GM12864 (cell line): ENCODE measurements at regions not wholly inside any gene's neighbourhood (a gene's known extent, or its start where the extent isn't known, plus 50 kb on each side); places are given as distances from the start of the nearest gene placed in this dataset.

Source experiments
- DNase-seq: peaks from one replicate; pipeline ENCODE4 v3.0.0-alpha.2; 2011; ENCODE audit warnings: low read depth
- H3K4me3 ChIP-seq: 2 replicates; pipeline ENCODE4 v1.5.1; 2011; ENCODE audit warnings: mild to moderate bottlenecking, low read depth, low read length, control low read depth
- TF ChIP-seq, protein P1 (sequence below): IDR thresholded peaks from 2 replicates; pipeline ENCODE4 v1.5.1; 2011; ENCODE audit warnings: low read depth, mild to moderate bottlenecking, moderate library complexity, low read length, control low read depth, inconsistent platforms; ENCODE audit errors: missing control alignments

DNA sequence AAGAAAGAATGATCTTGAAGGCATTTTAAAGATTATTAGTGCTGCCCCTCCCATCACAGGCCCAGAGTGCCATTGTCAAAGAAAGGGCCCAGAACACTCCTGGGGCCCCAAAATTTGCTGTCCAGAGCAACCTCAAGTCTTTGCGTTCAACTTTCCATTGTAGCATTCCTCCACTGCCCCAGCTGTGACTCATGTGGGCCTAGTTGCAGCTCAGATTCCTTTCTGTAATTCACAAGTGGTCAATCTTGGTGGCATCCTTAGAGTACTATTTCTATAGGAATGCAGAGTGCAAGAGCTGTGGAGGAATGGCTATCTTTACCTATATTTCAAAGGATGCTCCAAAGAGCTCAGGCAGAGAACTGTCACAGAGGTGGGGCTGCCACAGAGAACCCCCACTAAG is 1500.8 kb upstream of the IGFBP7 start:
- TF ChIP-seq, protein P1, sequence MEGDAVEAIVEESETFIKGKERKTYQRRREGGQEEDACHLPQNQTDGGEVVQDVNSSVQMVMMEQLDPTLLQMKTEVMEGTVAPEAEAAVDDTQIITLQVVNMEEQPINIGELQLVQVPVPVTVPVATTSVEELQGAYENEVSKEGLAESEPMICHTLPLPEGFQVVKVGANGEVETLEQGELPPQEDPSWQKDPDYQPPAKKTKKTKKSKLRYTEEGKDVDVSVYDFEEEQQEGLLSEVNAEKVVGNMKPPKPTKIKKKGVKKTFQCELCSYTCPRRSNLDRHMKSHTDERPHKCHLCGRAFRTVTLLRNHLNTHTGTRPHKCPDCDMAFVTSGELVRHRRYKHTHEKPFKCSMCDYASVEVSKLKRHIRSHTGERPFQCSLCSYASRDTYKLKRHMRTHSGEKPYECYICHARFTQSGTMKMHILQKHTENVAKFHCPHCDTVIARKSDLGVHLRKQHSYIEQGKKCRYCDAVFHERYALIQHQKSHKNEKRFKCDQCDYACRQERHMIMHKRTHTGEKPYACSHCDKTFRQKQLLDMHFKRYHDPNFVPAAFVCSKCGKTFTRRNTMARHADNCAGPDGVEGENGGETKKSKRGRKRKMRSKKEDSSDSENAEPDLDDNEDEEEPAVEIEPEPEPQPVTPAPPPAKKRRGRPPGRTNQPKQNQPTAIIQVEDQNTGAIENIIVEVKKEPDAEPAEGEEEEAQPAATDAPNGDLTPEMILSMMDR, result no peak
- DNase-seq, result no peak
- H3K4me3 ChIP-seq, result no peak overlapping the region

DNA sequence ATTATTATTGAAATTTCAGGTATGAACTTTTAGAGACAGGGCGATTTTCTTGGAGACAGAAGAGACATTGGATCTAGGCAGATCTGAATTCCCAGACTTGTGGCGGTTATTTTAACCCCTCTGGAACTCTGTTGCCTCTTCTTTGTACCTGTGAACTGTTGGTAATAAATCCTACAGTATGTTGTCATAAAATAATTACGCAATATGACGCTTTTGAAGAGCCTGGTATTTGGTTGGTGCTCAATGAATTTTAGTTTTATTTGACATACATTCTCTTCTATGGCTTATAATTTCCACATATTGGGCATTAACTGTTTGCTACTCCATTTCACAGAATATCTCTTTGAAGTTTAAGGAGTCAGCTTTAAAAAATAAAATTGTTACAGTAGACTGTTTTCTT is 1496.1 kb upstream of the IGFBP7 start:
- TF ChIP-seq, protein P1, result no peak
- H3K4me3 ChIP-seq, result no peak overlapping the region
- DNase-seq, result no peak

DNA sequence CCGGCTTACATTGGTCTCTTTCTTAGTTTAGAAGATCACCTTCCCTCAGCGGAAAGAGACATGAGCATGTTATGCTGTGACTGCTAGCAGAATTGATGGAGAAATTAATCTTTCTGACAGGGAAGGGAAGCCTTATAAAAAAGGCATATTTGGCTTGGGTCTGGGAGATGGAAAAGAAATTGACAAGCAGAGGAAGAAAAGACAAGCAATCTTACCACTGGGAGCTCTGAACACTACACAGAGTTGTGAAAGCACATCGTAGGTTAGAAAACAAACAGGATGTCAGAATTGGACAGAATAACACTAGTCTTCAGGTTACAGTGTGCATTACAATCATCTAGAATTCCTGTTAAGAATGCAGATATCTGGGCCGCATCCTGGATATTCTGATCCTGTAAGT is 1493.8 kb upstream of the IGFBP7 start:
- no peak overlapping the region for H3K4me3 ChIP-seq
- TF ChIP-seq, protein P1, result no peak
- DNase-seq, result no peak

DNA sequence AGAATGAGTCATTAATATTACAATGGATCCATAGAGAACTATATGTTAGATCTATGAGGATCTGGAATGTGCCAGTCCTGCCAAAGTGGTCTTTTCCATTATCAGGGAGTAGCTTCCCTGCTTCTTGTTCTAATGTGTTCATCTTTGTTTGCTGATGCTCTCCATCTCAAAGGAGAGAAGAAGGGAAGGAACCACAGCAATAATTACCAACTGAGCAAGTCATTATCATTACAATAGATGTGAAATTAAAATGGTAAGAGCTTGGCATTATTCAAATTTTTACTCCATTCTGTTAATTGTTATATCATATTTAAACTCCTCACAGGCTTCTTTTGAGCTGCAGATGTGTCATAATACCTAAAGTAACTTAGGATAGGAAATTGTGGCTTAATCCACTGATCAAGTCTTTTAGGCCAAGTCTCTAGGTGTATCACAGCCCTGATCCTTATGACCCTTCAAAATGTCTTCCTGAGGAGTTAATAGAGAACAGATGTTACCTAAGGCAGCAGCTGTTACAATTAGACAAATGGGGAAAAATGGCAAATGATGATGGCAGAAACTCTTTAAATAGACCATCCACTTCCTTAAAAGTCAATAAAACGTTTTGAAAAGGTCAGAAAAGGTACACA is 1492.7 kb upstream of the IGFBP7 start:
- TF ChIP-seq, protein P1, result no peak
- no peak for DNase-seq

DNA sequence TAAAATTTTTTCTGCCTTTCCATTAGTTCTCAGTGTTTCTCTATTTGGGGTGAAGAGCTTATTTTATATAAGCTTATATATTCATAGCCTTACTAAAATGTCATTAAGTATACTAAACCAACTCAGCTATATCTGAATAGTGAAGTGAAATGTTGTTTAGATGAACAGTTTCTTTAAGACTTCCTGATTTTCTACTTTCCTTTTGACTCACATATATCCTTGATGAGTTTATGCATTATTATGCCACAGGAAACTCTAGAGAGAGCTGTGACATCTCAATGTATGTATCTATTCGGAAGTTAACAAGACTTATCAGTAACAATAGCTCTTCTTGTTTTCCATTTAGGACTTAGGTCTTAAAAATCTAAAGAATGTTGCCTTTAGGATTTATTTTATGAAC is 1491.8 kb upstream of the IGFBP7 start:
- TF ChIP-seq, protein P1, result no peak
- DNase-seq, result no peak
- H3K4me3 ChIP-seq, result no peak overlapping the region

More for the DNA sequence above, 1492.7 kb upstream of the IGFBP7 start:
- no peak overlapping the region for H3K4me3 ChIP-seq

DNA sequence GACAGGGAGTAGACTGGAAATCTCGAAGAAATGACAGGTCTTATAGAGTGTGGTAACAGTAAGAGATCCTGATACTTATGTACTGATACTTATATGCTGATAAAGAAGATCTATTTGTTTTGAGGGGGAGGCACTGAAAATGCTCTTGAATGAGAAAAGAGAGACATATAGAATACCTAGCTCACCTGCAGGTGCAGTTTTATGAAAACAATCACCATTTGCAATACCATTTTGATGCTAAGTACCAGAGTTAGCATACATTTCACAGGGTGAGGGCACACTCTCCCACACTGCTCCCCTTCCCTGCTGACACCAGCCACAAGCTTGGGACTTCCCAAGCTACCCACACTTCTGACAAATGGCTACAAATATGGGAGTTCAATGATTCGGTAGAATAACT is 1490.1 kb upstream of the IGFBP7 start:
- no peak overlapping the region for H3K4me3 ChIP-seq
- TF ChIP-seq, protein P1, result no peak
- DNase-seq, result no peak

DNA sequence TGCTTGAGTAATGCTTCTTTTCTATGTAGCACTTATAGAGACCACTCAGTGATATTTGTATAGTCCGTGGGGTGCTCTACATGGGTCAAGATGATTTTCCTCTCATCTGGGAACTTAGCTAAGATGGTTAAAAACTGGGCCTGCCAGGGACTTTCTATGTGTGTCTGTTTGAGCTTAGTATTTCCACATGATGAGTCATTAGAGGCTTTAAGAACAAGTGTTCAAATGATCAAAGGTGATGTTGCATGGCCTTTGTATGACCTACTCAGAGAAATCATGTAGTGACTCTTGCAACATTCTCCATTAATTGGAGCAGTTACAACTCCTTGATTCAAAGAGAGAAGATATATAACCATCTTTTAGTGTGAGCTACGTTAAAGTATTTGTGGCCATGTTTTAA is 1480.5 kb upstream of the IGFBP7 start:
- TF ChIP-seq, protein P1, result no peak
- no peak for DNase-seq
- no peak overlapping the region for H3K4me3 ChIP-seq
